RWPE2 (cell line): ENCODE measurements at regions not wholly inside any gene's neighbourhood (a gene's known extent, or its start where the extent isn't known, plus 50 kb on each side); places are given as distances from the start of the nearest gene placed in this dataset.

ENCODE experiments used
- ATAC-seq: fragments of 200-7000 bp; cut with Tn5 transposase; 3 replicates; pipeline ENCODE4 v1.9.1; 2021; ENCODE audit warnings: low read depth
- DNase-seq: peaks from one replicate; pipeline ENCODE4 v3.0.0-alpha.2; 2020; ENCODE audit warnings: low spot score
- H3K27ac ChIP-seq: fragments of 450-650 bp; 2 replicates; pipeline ENCODE4 v1.5.1; 2017; ENCODE audit warnings: mild to moderate bottlenecking; ENCODE audit not compliant: poor library complexity, severe bottlenecking
- H3K27me3 ChIP-seq: fragments of 250-450 bp; sonication (Bioruptor Pico); 2 replicates; pipeline ENCODE4 v1.5.1; 2021; ENCODE audit warnings: mild to moderate bottlenecking, moderate library complexity; ENCODE audit not compliant: insufficient read depth, poor library complexity, severe bottlenecking
- H3K36me3 ChIP-seq: fragments of 250-450 bp; sonication (Bioruptor Pico); 2 replicates; pipeline ENCODE4 v1.5.1; 2020; ENCODE audit warnings: low read depth, mild to moderate bottlenecking, moderate library complexity
- H3K4me1 ChIP-seq: fragments of 250-450 bp; sonication (Bioruptor Pico); 2 replicates; pipeline ENCODE4 v1.5.1; 2021; ENCODE audit warnings: mild to moderate bottlenecking, moderate library complexity; ENCODE audit not compliant: insufficient read depth, poor library complexity, severe bottlenecking
- H3K4me3 ChIP-seq: fragments of 250-450 bp; sonication (Bioruptor Pico); 2 replicates; pipeline ENCODE4 v1.5.1; 2021; ENCODE audit warnings: mild to moderate bottlenecking, moderate library complexity; ENCODE audit not compliant: severe bottlenecking
- H3K9me3 ChIP-seq: fragments of 250-450 bp; sonication (Bioruptor Pico); 2 replicates; pipeline ENCODE4 v1.5.1; 2021; ENCODE audit warnings: mild to moderate bottlenecking, moderate library complexity; ENCODE audit not compliant: severe bottlenecking
- TF ChIP-seq, protein P1 (sequence below): fragments of 450-650 bp; IDR thresholded peaks from one replicate; pipeline ENCODE4 v1.5.1; 2017; ENCODE audit warnings: mild to moderate bottlenecking, moderate library complexity; ENCODE audit not compliant: poor library complexity, severe bottlenecking

DNA sequence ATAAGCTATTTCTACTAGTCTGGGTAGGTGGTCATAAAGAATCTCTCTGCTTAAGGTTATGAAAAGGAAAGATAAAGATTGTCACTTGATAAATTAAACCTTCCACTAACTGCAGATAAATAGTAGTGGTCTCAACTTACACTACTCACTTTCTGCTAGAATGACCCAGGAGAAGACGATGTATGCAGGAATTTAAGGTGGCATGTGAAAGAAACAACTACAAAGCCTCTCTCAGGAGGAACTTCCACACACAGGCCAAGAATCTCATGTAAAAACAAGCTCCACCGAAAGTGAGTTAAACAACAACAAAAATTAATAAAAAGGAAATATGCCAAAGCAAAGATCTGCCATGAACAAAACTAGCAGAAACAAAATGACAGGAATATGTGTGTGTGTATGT is 165.4 kb downstream of the CDC14C start:
- ATAC-seq (no peak), DNase-seq (no peak)

DNA sequence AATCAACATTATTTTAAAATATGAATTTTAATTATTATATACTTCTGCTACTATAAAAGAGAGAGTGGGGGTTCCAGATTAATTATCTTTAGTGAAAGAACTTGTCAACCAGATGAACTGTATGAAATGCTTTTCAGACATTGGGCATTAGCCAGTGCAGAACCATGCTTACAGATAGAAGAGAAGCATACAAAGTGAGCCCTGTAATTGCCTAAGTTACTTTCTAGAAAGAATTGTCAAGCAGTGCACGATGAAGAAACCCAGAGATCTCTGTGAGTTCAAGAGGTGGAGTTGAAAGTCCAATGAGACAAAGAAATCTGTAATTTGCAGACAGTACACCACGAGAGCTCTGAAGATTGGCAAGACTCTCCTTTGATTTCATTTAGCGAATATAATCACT is 166.7 kb downstream of the CDC14C start:
- Histone ChIP-seq H3K27me3 (peaks cover 5% of the 10 kb centered on the region), H3K4me1 (no peaks in the 10 kb centered on the region), H3K4me3 (no peak overlapping the region), H3K9me3 (no peaks in the 10 kb centered on the region), H3K36me3 (no peaks in the 10 kb centered on the region), H3K27ac (no peak overlapping the region)
- DNase-seq (no peak), ATAC-seq (no peak)
- TF ChIP-seq, protein P1, sequence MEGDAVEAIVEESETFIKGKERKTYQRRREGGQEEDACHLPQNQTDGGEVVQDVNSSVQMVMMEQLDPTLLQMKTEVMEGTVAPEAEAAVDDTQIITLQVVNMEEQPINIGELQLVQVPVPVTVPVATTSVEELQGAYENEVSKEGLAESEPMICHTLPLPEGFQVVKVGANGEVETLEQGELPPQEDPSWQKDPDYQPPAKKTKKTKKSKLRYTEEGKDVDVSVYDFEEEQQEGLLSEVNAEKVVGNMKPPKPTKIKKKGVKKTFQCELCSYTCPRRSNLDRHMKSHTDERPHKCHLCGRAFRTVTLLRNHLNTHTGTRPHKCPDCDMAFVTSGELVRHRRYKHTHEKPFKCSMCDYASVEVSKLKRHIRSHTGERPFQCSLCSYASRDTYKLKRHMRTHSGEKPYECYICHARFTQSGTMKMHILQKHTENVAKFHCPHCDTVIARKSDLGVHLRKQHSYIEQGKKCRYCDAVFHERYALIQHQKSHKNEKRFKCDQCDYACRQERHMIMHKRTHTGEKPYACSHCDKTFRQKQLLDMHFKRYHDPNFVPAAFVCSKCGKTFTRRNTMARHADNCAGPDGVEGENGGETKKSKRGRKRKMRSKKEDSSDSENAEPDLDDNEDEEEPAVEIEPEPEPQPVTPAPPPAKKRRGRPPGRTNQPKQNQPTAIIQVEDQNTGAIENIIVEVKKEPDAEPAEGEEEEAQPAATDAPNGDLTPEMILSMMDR: no peak

More for the DNA sequence above, 165.4 kb downstream of the CDC14C start:
- TF ChIP-seq, protein P1: no peak
- Histone ChIP-seq H3K4me1 (no peaks in the 10 kb centered on the region), H3K4me3 (no peak overlapping the region), H3K27ac (no peak overlapping the region), H3K27me3 (peaks cover 8% of the 10 kb centered on the region), H3K9me3 (no peaks in the 10 kb centered on the region), H3K36me3 (no peaks in the 10 kb centered on the region)

DNA sequence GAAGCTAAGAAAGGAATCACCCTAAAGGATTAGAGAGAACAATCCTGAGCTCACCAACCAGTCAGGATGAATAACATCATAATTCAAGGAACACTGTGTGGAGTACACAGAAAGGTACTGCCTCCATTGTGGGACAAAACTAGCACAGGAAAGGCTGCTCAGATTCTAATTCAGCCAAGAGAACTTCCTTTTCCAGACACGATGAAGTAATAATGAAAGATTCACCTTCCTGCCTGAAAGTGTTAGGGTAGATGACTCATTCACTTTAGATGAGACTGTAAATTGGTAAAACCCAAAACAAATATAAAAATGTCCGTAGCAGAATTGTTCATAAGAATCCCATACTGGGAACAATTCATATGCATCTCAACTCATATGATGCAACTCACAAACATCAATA is 167.2 kb downstream of the CDC14C start:
- ATAC-seq: peak; percentile 49; the same call in 1 of the 3 replicates
- Histone ChIP-seq H3K27me3 (peaks cover 5% of the 10 kb centered on the region), H3K4me1 (no peaks in the 10 kb centered on the region), H3K9me3 (no peaks in the 10 kb centered on the region), H3K4me3 (no peak overlapping the region), H3K36me3 (no peaks in the 10 kb centered on the region), H3K27ac (no peak overlapping the region)
- TF ChIP-seq, protein P1: no peak
- DNase-seq: no peak

DNA sequence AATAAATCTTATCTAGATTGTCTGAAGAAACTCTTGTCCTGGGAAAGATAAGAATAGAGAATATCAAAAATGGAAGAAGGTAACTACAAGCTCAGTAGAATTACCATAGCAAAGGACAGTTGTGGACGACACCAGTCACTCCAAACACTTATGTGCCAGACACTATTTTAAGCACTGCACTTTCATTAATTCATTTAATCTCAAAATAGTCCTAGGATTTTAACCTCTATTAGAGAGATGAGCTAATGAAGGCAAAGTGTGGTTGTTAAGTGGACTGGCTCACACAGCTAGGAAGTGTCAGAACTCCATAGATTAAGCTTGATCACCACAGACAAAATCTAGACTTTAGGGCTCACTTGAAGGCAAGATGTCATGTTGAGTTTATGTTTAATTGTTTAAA is 168.9 kb downstream of the CDC14C start:
- ATAC-seq: no peak
- no peak for DNase-seq
- no peaks in the 10 kb centered on the region for H3K4me1 ChIP-seq
- no peak overlapping the region for H3K4me3 ChIP-seq
- peaks cover 5% of the 10 kb centered on the region for H3K27me3 ChIP-seq
- H3K9me3 ChIP-seq: no peaks in the 10 kb centered on the region
- TF ChIP-seq, protein P1: no peak
- H3K36me3 ChIP-seq: no peaks in the 10 kb centered on the region
- H3K27ac ChIP-seq: no peak overlapping the region

DNA sequence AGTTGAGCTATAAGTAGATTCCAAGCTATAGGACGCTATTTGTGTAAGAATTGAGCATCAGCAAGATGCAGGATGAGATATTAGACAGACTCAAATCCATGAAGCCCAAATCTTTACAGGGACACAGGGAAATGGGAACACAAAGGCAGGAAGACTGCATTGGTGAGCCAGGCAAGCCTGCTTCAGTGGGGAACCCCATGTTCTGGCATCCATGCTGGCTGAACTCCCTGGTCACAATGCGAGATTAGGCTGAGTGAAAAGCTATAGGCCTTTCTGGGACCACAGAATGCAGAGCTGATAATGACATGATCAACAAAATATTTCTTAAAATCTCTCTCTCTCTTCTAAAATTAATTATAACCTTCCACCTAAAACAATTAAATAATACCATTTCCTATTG is 170.5 kb downstream of the CDC14C start:
- Histone ChIP-seq H3K27ac (no peak overlapping the region), H3K4me1 (no peaks in the 10 kb centered on the region), H3K4me3 (no peak overlapping the region), H3K36me3 (no peaks in the 10 kb centered on the region), H3K9me3 (no peaks in the 10 kb centered on the region), H3K27me3 (peaks cover 5% of the 10 kb centered on the region)
- ATAC-seq: no peak
- TF ChIP-seq, protein P1: no peak
- no peak for DNase-seq
